Astrocyte of the cerebellum (primary cell): ENCODE measurements at regions not wholly inside any gene's neighbourhood (a gene's known extent, or its start where the extent isn't known, plus 50 kb on each side); places are given as distances from the start of the nearest gene placed in this dataset.
A peak's percentile ranks its signal among the peaks of the same experiment; 100 is the strongest.

Experiments
- DNase-seq: peaks from one replicate; pipeline ENCODE4 v3.0.0-alpha.2; 2011; ENCODE audit warnings: low read depth
- H3K4me3 ChIP-seq: 2 replicates; pipeline ENCODE4 v1.5.1; 2011; ENCODE audit warnings: mild to moderate bottlenecking, low read depth, low read length, moderate library complexity
- CTCF ChIP-seq: IDR thresholded peaks from 2 replicates; pipeline ENCODE4 v1.5.1; 2012; ENCODE audit warnings: low read length, low read depth, moderate library complexity, mild to moderate bottlenecking; ENCODE audit errors: missing control alignments
- in situ Hi-C: cut with HindIII; loops from 2 replicates; pipeline ENCODE4 v1.10.0; 2017; ENCODE audit warnings: low sequenced_read_pairs

DNA sequence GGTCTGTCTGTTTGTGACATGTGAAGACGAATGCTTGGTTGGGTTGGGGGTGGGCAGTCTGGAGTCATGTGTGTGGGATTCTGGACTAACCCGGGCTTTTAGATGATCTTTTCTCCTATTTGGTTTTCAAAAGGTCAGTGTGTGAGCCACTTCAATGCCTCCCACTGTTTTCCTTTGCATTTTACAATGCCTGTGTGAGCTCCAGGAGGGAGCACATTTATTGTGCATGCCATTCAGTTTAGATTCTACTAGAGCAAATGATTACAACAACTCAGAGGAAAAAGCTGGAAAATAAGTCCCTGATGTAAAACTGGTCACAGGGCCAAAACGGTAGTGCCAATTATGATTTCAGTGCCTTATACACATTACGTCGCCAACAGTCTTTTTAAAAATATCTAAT, 90.9 kb downstream of the LYPLAL1 start:
- H3K4me3 ChIP-seq: no peak overlapping the region
- DNase-seq: peak; percentile 41
- in situ Hi-C loops: no loop called here
- TF ChIP-seq CTCF: no peak
